Stomach (tissue), 8 donors: ENCODE measurements at regions not wholly inside any gene's neighbourhood (a gene's known extent, or its start where the extent isn't known, plus 50 kb on each side); places are given as distances from the start of the nearest gene placed in this dataset.

Experiments
- DNase-seq, 2 donors: peaks; one replicate each; pipeline versions ENCODE4 v3.0.0 to v3.0.0-alpha.2; 2013 to 2019
- H3K27ac ChIP-seq, 5 donors: fragments of 200-600 bp in 4 of 5; sonication (generic) in 4 of 5; one replicate each; pipeline ENCODE4 v1.5.1; 2013 to 2019; ENCODE audit warnings: mild to moderate bottlenecking in 1 of 5, moderate library complexity in 1 of 5
- H3K27me3 ChIP-seq, 3 donors: fragments of 200-600 bp; sonication (generic); one replicate each; pipeline ENCODE4 v1.5.1; 2017 to 2019; ENCODE audit warnings: mixed run types in 1 of 3
- H3K36me3 ChIP-seq, 4 donors: fragments of 200-600 bp; sonication (generic); 1 replicate in 3 of 4; 2 replicates in 1 of 4; pipeline ENCODE4 v1.5.1; 2016 to 2019
- H3K4me1 ChIP-seq, 4 donors: fragments of 200-600 bp; sonication (generic); one replicate each; pipeline ENCODE4 v1.5.1; 2016 to 2019
- H3K4me3 ChIP-seq, 4 donors: fragments of 200-600 bp; sonication (generic) in 3 of 4; one replicate each; pipeline ENCODE4 v1.5.1; 2016 to 2019; ENCODE audit warnings: mild to moderate bottlenecking in 1 of 4
- H3K9me3 ChIP-seq, 4 donors: fragments of 200-600 bp; sonication (generic); one replicate each; pipeline ENCODE4 v1.5.1; 2016 to 2019
- EP300 ChIP-seq: sonication (generic); formaldehyde crosslinking; IDR thresholded peaks from one replicate; pipeline ENCODE4 v1.6.1; 2017; ENCODE audit warnings: antibody characterized with exemption
- POLR2A ChIP-seq, 4 donors: fragments of 450-650 bp; IDR thresholded peaks; one replicate each; pipeline ENCODE4 v1.6.1; 2016; ENCODE audit warnings: antibody characterized with exemption in 4 of 4, control low read depth in 2 of 4, mild to moderate bottlenecking in 1 of 4, moderate library complexity in 1 of 4
- POLR2AphosphoS5 ChIP-seq, 3 donors: sonication (generic); formaldehyde crosslinking; IDR thresholded peaks; one replicate each; pipeline ENCODE4 v1.6.1; 2016; ENCODE audit warnings: antibody characterized with exemption in 3 of 3
- WGBS, 5 donors: extraction: QIAGEN DNeasy Blood & Tissue Kit in 3 of 5; methylation state at CpG; one replicate each; pipeline versions ENCODE4 v1.1.5 to v1.1.7; 2013 to 2018; 5-methylcytosine and 5-hydroxymethylcytosine counted together
- intact Hi-C: fragments of 100-400 bp; cut with DNase I; formaldehyde crosslinking; loops from one replicate; pipeline ENCODE4 v1.15.1; 2023; ENCODE audit warnings: low total_unique reads
- TF ChIP-seq, protein P1 (sequence below), 7 experiments: fragments of 450-650 bp in 4 of 7; fragments of 200-600 bp in 3 of 7; sonication (generic) in 3 of 7; IDR thresholded peaks; one replicate each; pipeline ENCODE4 v1.5.1; 2016 to 2019; ENCODE audit warnings: antibody characterized with exemption in 7 of 7, control low read depth in 2 of 7, mild to moderate bottlenecking in 1 of 7
- donor health status: healthy with polysubstance abuse.
- donor health status: Bipolar disorder and iron deficiency.
- donor health status: healthy.

DNA sequence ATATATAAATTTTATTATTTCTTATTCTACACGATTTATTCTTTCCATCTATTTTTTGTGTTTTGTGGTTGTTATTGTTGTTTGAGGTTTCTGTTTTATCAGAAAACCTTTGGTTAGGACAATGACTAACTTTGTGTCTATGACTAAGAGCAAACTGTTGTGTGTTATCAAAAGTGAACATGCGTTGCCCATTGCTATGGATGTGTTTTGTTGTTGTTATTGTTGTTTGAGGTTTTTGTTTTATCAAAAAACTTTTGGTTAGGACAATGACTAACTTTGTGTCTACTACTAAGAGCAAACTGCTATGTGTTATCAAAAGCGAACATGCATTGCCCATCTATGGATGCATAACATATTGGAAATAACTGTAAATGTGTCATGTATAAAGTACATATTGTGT lies 692.3 kb downstream of the SLITRK1 start:
- Histone ChIP-seq H3K27ac (no peak overlapping the region), H3K36me3 (no peaks in the 10 kb centered on the region)
- 67 to 83% (median 81%) methylated on average over 3 of the region's 3 CpGs for WGBS, 5 donors

GRCh38 chr13:83184819-83185218 lies 697.5 kb downstream of the SLITRK1 start:
- no peaks in the 10 kb centered on the region for H3K4me1 ChIP-seq
- H3K36me3 ChIP-seq, result no peaks in the 10 kb centered on the region
- 50 to 61% (median 56%) methylated on average over 2 of the region's 2 CpGs for WGBS, 5 donors
- H3K27ac ChIP-seq, result no peak overlapping the region
- H3K9me3 ChIP-seq, result peaks cover 0 to 34% (median 19%) of the 10 kb centered on the region in 4 donors
- intact Hi-C loops, result no loop called here
- no peak for DNase-seq
- TF ChIP-seq, protein P1, sequence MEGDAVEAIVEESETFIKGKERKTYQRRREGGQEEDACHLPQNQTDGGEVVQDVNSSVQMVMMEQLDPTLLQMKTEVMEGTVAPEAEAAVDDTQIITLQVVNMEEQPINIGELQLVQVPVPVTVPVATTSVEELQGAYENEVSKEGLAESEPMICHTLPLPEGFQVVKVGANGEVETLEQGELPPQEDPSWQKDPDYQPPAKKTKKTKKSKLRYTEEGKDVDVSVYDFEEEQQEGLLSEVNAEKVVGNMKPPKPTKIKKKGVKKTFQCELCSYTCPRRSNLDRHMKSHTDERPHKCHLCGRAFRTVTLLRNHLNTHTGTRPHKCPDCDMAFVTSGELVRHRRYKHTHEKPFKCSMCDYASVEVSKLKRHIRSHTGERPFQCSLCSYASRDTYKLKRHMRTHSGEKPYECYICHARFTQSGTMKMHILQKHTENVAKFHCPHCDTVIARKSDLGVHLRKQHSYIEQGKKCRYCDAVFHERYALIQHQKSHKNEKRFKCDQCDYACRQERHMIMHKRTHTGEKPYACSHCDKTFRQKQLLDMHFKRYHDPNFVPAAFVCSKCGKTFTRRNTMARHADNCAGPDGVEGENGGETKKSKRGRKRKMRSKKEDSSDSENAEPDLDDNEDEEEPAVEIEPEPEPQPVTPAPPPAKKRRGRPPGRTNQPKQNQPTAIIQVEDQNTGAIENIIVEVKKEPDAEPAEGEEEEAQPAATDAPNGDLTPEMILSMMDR (IDR thresholded peaks at IDR 0.05), result no peak
- TF ChIP-seq POLR2AphosphoS5 (IDR thresholded peaks at IDR 0.05) (no peak), POLR2A (IDR thresholded peaks at IDR 0.05) (no peak)
- H3K4me3 ChIP-seq, result no peak overlapping the region
- H3K27me3 ChIP-seq, result no peaks in the 10 kb centered on the region

More for the DNA sequence above, 692.3 kb downstream of the SLITRK1 start:
- Histone ChIP-seq H3K4me3 (no peak overlapping the region), H3K4me1 (no peaks in the 10 kb centered on the region), H3K27me3 (no peaks in the 10 kb centered on the region), H3K9me3 (peaks cover 0 to 26% (median 12%) of the 10 kb centered on the region in 4 donors)
- intact Hi-C loops, result no loop called here
- TF ChIP-seq POLR2AphosphoS5 (IDR thresholded peaks at IDR 0.05) (no peak), POLR2A (IDR thresholded peaks at IDR 0.05) (no peak), EP300 (no peak)
- TF ChIP-seq, protein P1 (IDR thresholded peaks at IDR 0.05), result no peak
- DNase-seq, result no peak

GRCh38 chr13:83184150-83184475 lies 698.2 kb downstream of the SLITRK1 start:
- no peaks in the 10 kb centered on the region for H3K4me1 ChIP-seq
- TF ChIP-seq EP300, result no peak
- intact Hi-C loops, result no loop called here
- H3K9me3 ChIP-seq, result peaks cover 0 to 33% (median 19%) of the 10 kb centered on the region in 4 donors
- H3K36me3 ChIP-seq, result no peaks in the 10 kb centered on the region
- 92 to 98% (median 96%) methylated on average over 11 of the region's 11 CpGs for WGBS, 5 donors
- no peak for DNase-seq
- no peak overlapping the region for H3K4me3 ChIP-seq
- H3K27ac ChIP-seq, result no peak overlapping the region
- no peaks in the 10 kb centered on the region for H3K27me3 ChIP-seq

DNA sequence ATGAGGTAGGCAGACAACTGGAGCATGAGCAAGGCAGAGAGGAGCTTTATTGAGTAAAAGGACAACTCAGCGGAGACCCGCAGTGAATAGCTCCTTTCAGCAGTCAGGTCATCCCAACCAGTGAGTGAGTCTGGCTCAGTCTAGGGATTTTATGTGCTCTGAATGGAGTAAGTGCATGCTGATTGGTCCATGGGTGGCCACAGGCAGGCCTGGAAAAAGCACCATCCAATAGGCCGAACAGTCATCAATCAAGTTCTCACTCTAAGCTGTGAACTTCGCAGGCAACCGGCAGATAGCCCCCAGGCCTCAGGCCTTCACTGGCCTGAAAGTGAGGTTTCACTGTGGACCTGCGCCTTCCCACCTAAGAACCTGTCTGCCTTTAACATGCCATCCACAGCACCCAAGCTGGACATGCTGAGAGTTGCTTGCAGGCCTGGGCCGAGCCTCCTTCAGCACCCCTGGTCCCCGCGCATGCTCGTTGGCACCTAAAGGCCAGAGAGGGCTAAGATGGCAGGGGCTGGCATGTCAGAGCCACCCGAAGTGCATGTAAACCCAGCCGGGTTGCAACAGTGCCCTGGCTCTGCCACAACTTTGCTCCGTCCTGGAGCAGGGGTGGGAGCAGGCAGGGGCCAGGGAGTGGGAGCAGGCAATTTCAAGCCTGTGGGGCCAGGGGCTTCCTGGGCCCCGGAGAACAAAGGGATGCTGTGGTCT lies 698.7 kb downstream of the SLITRK1 start:
- Histone ChIP-seq H3K27me3 (no peaks in the 10 kb centered on the region), H3K27ac (no peak overlapping the region), H3K4me3 (no peak overlapping the region), H3K36me3 (no peaks in the 10 kb centered on the region), H3K9me3 (peaks cover 0 to 31% (median 17%) of the 10 kb centered on the region in 4 donors), H3K4me1 (no peaks in the 10 kb centered on the region)
- WGBS, 5 donors, result 64 to 91% (median 87%) methylated on average over 3 to 14 of the region's 14 CpGs
- TF ChIP-seq, protein P1 (IDR thresholded peaks at IDR 0.05), result no peak
- TF ChIP-seq EP300, result no peak
- no peak for TF ChIP-seq POLR2AphosphoS5 (IDR thresholded peaks at IDR 0.05)
- TF ChIP-seq POLR2A (IDR thresholded peaks at IDR 0.05), result no peak
- intact Hi-C loops, result no loop called here
- no peak for DNase-seq

- 73 to 80% (median 78%) methylated on average over 3 to 8 of the region's 8 CpGs for WGBS, 5 donors
- Histone ChIP-seq H3K36me3 (no peaks in the 10 kb centered on the region), H3K4me1 (no peaks in the 10 kb centered on the region), H3K27ac (no peak overlapping the region), H3K9me3 (peaks cover 0 to 28% (median 13%) of the 10 kb centered on the region in 4 donors), H3K4me3 (no peak overlapping the region), H3K27me3 (no peaks in the 10 kb centered on the region)
- intact Hi-C loops, result no loop called here
- DNase-seq, result no peak
- TF ChIP-seq POLR2A (IDR thresholded peaks at IDR 0.05) (no peak), EP300 (no peak), POLR2AphosphoS5 (IDR thresholded peaks at IDR 0.05) (no peak)
- TF ChIP-seq, protein P1 (IDR thresholded peaks at IDR 0.05), result no peak
These were observed 699.4 kb downstream of the SLITRK1 start for GRCh38 chr13:83182845-83183244.
